ENCODE measurements at regions not wholly inside any gene's neighbourhood (a gene's known extent, or its start where the extent isn't known, plus 50 kb on each side); places are given as distances from the start of the nearest gene placed in this dataset.

DNA sequence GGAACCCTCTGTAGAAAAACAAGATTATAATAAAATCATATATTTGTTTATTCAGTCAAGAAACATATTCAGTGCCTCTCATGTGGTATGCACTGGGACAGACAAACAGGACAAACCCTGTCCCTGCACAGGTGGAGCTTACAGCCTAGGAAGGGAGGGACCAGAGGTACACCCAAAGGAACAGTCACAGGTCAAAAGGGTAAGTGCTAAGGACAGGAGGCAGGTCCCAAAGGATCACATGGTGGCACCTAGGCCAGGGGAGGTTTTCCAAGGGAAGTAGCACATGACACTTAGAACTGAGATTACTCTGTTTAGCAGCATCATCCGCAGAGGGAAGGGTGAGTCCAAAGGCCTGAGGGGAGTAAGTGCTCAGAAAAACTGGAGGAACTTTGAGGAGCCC lies 254.4 kb upstream of the ARRDC4 start:
- TF ChIP-seq ZFP30 (CRISPR knock-in tag; IDR thresholded peaks at IDR 0.05) = no peak
- ATAC-seq = no peak

DNA sequence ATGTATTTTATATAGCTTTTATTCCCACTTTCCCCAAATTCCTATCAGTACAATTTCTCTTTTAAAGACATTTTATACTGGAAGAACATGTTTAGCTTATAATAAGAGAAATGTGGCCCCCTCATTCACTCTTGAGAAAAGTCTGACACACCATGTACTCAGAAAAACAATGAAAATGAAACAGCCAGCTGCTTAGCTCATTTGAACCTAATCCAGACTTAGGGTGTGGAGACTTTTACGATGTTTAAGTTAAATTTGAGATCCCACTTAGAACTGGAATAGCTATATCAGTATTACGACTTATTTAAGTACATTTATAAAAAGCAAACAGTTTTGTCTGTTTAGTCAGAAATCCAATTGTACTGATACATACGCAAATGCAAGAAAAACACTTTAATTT lies 252.3 kb upstream of the ARRDC4 start:
- no peak for ATAC-seq
- no peak for TF ChIP-seq PPARA (CRISPR knock-in tag; IDR thresholded peaks at IDR 0.05; ENCODE audit: borderline replicate concordance)

DNA sequence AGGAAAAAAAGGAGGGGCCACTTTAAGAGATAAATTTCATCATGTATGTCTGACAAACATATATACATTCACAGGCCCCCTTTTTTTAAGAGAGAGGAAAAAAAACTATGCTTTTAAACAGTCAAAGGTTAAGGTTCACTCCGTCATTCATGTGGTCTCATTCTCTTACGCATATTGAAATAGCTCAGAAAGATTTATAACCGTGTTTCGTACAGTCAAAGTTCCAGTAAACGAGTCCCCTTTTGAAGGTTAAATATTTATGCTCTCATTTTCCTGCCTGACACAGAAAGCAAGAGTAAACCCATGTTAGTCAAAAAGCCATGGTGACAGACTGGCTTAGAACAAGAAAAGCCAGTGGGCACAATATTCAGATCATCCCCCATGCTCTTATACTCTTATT lies 248.0 kb upstream of the ARRDC4 start:
- no peak for ATAC-seq

DNA sequence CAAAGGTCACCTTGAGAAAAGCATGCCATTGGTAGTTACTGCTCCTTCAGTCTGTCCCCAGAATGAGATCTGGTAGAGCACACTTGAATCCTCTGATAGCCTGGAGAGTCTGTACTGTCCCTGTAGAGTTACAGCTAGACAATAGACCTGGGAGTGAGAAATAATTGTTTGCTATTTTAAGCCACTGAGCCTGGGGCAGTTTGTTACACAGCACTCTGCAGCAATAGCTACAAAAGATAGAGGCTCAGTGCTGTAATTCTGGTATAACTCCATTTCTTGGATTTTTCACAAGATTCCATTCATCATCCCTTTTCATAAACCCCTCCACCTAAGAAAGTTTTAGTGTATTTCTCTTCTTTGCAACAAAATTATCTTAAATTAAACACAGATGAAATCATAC lies 242.7 kb upstream of the ARRDC4 start:
- ATAC-seq = no peak

More for the DNA sequence above, 248.0 kb upstream of the ARRDC4 start:
- TF ChIP-seq BACH2 (CRISPR knock-in tag; IDR thresholded peaks at IDR 0.05; ENCODE audit: borderline replicate concordance) (no peak), TCF4 (CRISPR knock-in tag; IDR thresholded peaks at IDR 0.05; ENCODE audit: borderline replicate concordance) (no peak), ZNF565 (CRISPR knock-in tag; conservative IDR thresholded peaks at IDR 0.05; ENCODE audit: low read depth) (no peak), ZFP30 (CRISPR knock-in tag; IDR thresholded peaks at IDR 0.05) (no peak), TOX (CRISPR knock-in tag; IDR thresholded peaks at IDR 0.05; ENCODE audit: borderline replicate concordance) (no peak)
- TF ChIP-seq, protein P1, sequence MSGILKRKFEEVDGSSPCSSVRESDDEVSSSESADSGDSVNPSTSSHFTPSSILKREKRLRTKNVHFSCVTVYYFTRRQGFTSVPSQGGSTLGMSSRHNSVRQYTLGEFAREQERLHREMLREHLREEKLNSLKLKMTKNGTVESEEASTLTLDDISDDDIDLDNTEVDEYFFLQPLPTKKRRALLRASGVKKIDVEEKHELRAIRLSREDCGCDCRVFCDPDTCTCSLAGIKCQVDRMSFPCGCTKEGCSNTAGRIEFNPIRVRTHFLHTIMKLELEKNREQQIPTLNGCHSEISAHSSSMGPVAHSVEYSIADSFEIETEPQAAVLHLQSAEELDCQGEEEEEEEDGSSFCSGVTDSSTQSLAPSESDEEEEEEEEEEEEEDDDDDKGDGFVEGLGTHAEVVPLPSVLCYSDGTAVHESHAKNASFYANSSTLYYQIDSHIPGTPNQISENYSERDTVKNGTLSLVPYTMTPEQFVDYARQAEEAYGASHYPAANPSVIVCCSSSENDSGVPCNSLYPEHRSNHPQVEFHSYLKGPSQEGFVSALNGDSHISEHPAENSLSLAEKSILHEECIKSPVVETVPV (CRISPR knock-in tag; IDR thresholded peaks at IDR 0.05) = no peak
- TF ChIP-seq, protein P2, sequence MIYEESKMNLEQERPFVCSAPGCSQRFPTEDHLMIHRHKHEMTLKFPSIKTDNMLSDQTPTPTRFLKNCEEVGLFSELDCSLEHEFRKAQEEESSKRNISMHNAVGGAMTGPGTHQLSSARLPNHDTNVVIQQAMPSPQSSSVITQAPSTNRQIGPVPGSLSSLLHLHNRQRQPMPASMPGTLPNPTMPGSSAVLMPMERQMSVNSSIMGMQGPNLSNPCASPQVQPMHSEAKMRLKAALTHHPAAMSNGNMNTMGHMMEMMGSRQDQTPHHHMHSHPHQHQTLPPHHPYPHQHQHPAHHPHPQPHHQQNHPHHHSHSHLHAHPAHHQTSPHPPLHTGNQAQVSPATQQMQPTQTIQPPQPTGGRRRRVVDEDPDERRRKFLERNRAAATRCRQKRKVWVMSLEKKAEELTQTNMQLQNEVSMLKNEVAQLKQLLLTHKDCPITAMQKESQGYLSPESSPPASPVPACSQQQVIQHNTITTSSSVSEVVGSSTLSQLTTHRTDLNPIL (CRISPR knock-in tag; IDR thresholded peaks at IDR 0.05; ENCODE audit: low read depth) = no peak

More for the DNA sequence above, 242.7 kb upstream of the ARRDC4 start:
- TF ChIP-seq ZFP30 (CRISPR knock-in tag; IDR thresholded peaks at IDR 0.05) (no peak), ZFP3 (CRISPR knock-in tag; IDR thresholded peaks at IDR 0.05) (no peak), GLIS3 (CRISPR knock-in tag; IDR thresholded peaks at IDR 0.05) (no peak), BACH2 (CRISPR knock-in tag; IDR thresholded peaks at IDR 0.05; ENCODE audit: borderline replicate concordance) (no peak), ZNF8 (CRISPR knock-in tag; IDR thresholded peaks at IDR 0.05) (no peak), ZNF565 (CRISPR knock-in tag; conservative IDR thresholded peaks at IDR 0.05; ENCODE audit: low read depth) (no peak), OSR1 (CRISPR knock-in tag; IDR thresholded peaks at IDR 0.05) (no peak), PPARA (CRISPR knock-in tag; IDR thresholded peaks at IDR 0.05; ENCODE audit: borderline replicate concordance) (no peak), ISL1 (CRISPR knock-in tag; IDR thresholded peaks at IDR 0.05) (no peak), SNAI2 (CRISPR knock-in tag; IDR thresholded peaks at IDR 0.05) (no peak), ZC3H10 (CRISPR knock-in tag; IDR thresholded peaks at IDR 0.05) (no peak), ZNF70 (CRISPR knock-in tag; IDR thresholded peaks at IDR 0.05) (no peak), CSDC2 (CRISPR knock-in tag; IDR thresholded peaks at IDR 0.05) (no peak), RARB (CRISPR knock-in tag; IDR thresholded peaks at IDR 0.05) (no peak)
- TF ChIP-seq, protein P1 (CRISPR knock-in tag; IDR thresholded peaks at IDR 0.05) = no peak
- TF ChIP-seq, protein P2 (CRISPR knock-in tag; IDR thresholded peaks at IDR 0.05; ENCODE audit: low read depth) = no peak
- TF ChIP-seq, protein P3, sequence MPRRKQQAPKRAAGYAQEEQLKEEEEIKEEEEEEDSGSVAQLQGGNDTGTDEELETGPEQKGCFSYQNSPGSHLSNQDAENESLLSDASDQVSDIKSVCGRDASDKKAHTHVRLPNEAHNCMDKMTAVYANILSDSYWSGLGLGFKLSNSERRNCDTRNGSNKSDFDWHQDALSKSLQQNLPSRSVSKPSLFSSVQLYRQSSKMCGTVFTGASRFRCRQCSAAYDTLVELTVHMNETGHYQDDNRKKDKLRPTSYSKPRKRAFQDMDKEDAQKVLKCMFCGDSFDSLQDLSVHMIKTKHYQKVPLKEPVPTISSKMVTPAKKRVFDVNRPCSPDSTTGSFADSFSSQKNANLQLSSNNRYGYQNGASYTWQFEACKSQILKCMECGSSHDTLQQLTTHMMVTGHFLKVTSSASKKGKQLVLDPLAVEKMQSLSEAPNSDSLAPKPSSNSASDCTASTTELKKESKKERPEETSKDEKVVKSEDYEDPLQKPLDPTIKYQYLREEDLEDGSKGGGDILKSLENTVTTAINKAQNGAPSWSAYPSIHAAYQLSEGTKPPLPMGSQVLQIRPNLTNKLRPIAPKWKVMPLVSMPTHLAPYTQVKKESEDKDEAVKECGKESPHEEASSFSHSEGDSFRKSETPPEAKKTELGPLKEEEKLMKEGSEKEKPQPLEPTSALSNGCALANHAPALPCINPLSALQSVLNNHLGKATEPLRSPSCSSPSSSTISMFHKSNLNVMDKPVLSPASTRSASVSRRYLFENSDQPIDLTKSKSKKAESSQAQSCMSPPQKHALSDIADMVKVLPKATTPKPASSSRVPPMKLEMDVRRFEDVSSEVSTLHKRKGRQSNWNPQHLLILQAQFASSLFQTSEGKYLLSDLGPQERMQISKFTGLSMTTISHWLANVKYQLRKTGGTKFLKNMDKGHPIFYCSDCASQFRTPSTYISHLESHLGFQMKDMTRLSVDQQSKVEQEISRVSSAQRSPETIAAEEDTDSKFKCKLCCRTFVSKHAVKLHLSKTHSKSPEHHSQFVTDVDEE (CRISPR knock-in tag; IDR thresholded peaks at IDR 0.05) = no peak
- TF ChIP-seq, protein P4, sequence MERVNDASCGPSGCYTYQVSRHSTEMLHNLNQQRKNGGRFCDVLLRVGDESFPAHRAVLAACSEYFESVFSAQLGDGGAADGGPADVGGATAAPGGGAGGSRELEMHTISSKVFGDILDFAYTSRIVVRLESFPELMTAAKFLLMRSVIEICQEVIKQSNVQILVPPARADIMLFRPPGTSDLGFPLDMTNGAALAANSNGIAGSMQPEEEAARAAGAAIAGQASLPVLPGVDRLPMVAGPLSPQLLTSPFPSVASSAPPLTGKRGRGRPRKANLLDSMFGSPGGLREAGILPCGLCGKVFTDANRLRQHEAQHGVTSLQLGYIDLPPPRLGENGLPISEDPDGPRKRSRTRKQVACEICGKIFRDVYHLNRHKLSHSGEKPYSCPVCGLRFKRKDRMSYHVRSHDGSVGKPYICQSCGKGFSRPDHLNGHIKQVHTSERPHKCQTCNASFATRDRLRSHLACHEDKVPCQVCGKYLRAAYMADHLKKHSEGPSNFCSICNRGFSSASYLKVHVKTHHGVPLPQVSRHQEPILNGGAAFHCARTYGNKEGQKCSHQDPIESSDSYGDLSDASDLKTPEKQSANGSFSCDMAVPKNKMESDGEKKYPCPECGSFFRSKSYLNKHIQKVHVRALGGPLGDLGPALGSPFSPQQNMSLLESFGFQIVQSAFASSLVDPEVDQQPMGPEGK (CRISPR knock-in tag; IDR thresholded peaks at IDR 0.05; ENCODE audit: borderline replicate concordance) = no peak

Data from SK-N-SH treated with all-trans-retinoic acid at 6 μM for 48 hours (cell line).